ENCODE measurements at regions not wholly inside any gene's neighbourhood (a gene's known extent, or its start where the extent isn't known, plus 50 kb on each side); places are given as distances from the start of the nearest gene placed in this dataset.

GRCh38 chr19:28374971-28375370 lies 838.0 kb downstream of the UQCRFS1 start:
- H3K9ac ChIP-seq (replicated peaks; ENCODE audit: extremely low read depth, insufficient read depth, low read length) = no peak overlapping the region
- no peak overlapping the region for H3K4me2 ChIP-seq (ENCODE audit: insufficient read depth, low read length)
- H3K9me3 ChIP-seq (replicated peaks; ENCODE audit: control insufficient read depth, insufficient read depth, low read length) = no peaks in the 10 kb centered on the region
- no peaks in the 10 kb centered on the region for H3K27me3 ChIP-seq (ENCODE audit: control insufficient read depth in 2 of 2, insufficient read depth in 2 of 2, low read length in 2 of 2)
- TF ChIP-seq JUN (IDR thresholded peaks at IDR 0.05; ENCODE audit: borderline replicate concordance, insufficient read depth, insufficient read length, low read depth) = no peak
- TF ChIP-seq FOS (IDR thresholded peaks at IDR 0.05; ENCODE audit: borderline replicate concordance, insufficient read depth, low read length) = no peak
- no peak for TF ChIP-seq POLR2A (IDR thresholded peaks at IDR 0.05; ENCODE audit: low read depth, low read length)
- no peak for TF ChIP-seq EZH2 (IDR thresholded peaks at IDR 0.05; ENCODE audit: borderline replicate concordance, low read depth, low read length, severe bottlenecking)
- TF ChIP-seq GATA2 (IDR thresholded peaks at IDR 0.05; ENCODE audit: insufficient read depth, insufficient read length, low read depth, low read length) = no peak
- TF ChIP-seq POLR2AphosphoS5 (IDR thresholded peaks at IDR 0.05; ENCODE audit: insufficient read depth, low read depth, low read length) = no peak
- TF ChIP-seq CTCF (IDR thresholded peaks at IDR 0.05; ENCODE audit: extremely low read depth in 1 of 2, insufficient read depth in 1 of 2, low read depth in 1 of 2, low read length in 2 of 2) = no peak
- TF ChIP-seq MAX (IDR thresholded peaks at IDR 0.05; ENCODE audit: insufficient read depth, insufficient read length) = no peak
- no peak for TF ChIP-seq MYC (IDR thresholded peaks at IDR 0.05; ENCODE audit: low read depth, low read length)
- no peak overlapping the region for H3K4me3 ChIP-seq (replicated peaks in 1 of 3; ENCODE audit: insufficient read depth in 1 of 3, low read depth in 1 of 3, low read length in 3 of 3)
- no peaks in the 10 kb centered on the region for H3K79me2 ChIP-seq (ENCODE audit: control insufficient read depth, insufficient read depth, low read length)
- H4K20me1 ChIP-seq (replicated peaks; ENCODE audit: control insufficient read depth, extremely low read depth, insufficient read depth, low read length) = no peaks in the 10 kb centered on the region
- H3K36me3 ChIP-seq (ENCODE audit: control insufficient read depth in 2 of 2, extremely low read depth in 1 of 2, insufficient read depth in 2 of 2, low read length in 2 of 2) = no peaks in the 10 kb centered on the region
- DNase-seq (ENCODE audit: low read depth, low spot score) (no peak), FAIRE-seq (no peak)
- ChIA-PET CTCF (no interaction called here), POLR2A (no interaction called here)
- H3K9me1 ChIP-seq (replicated peaks; ENCODE audit: control insufficient read depth, extremely low read depth, insufficient read depth, low read length) = no peaks in the 10 kb centered on the region
- H3K4me1 ChIP-seq (ENCODE audit: control insufficient read depth, extremely low read depth, insufficient read depth, low read length) = no peaks in the 10 kb centered on the region
- no TSS peak for BruUV-seq (replicated peaks)
- intact Hi-C loops (cut with micrococcal nuclease) = no loop called here
- H3K27ac ChIP-seq (ENCODE audit: insufficient read depth, low read depth, low read length) = no peak overlapping the region
- no peak overlapping the region for H2AFZ ChIP-seq (ENCODE audit: low read depth, low read length)
- dilution Hi-C loops (cut with MboI; ENCODE audit: extremely low pct_ligation_motif_present, low sequenced_read_pairs) = no loop called here

All from endothelial cell of umbilical vein (primary cell).